Mesenchymal stem cell (in vitro differentiated cells and primary cell): ENCODE measurements at regions not wholly inside any gene's neighbourhood (a gene's known extent, or its start where the extent isn't known, plus 50 kb on each side); places are given as distances from the start of the nearest gene placed in this dataset.
"Not testable (repeated sequence)": the region's sequence is repeated elsewhere in the genome, so short reads cannot be mapped to it uniquely, and the experiment has no call there.

Experiments
- DNase-seq: peaks from one replicate; pipeline ENCODE4 v3.0.0-alpha.2; 2013
- H2AFZ ChIP-seq: one replicate; pipeline ENCODE4 v1.6.1; 2013; ENCODE audit warnings: low read depth, mild to moderate bottlenecking, control low read depth, inconsistent platforms, low read length, moderate library complexity
- H2AK5ac ChIP-seq: 2 replicates; pipeline ENCODE4 v1.6.1; 2013; ENCODE audit warnings: low read length, moderate library complexity, mild to moderate bottlenecking, inconsistent platforms; ENCODE audit not compliant: severe bottlenecking
- H2BK120ac ChIP-seq: one replicate; pipeline ENCODE4 v1.6.1; 2013; ENCODE audit warnings: low read depth, mild to moderate bottlenecking, inconsistent platforms, low read length, moderate library complexity
- H2BK12ac ChIP-seq, 2 experiments: one replicate each; pipeline ENCODE4 v1.6.1; 2013; ENCODE audit warnings: inconsistent platforms in 2 of 2, low read length in 2 of 2, mild to moderate bottlenecking in 2 of 2, moderate library complexity in 2 of 2, control low read depth in 1 of 2
- H2BK15ac ChIP-seq: one replicate; pipeline ENCODE4 v1.6.1; 2013; ENCODE audit warnings: mild to moderate bottlenecking, low read depth, inconsistent platforms; ENCODE audit not compliant: poor library complexity, severe bottlenecking
- H2BK5ac ChIP-seq: 2 replicates; pipeline ENCODE4 v1.6.1; 2013; ENCODE audit warnings: low read depth, mild to moderate bottlenecking, low read length, control low read depth, inconsistent platforms; ENCODE audit not compliant: poor library complexity, severe bottlenecking
- H3K14ac ChIP-seq, 2 experiments: one replicate each; pipeline ENCODE4 v1.6.1; 2013; ENCODE audit warnings: inconsistent platforms in 2 of 2, low read length in 2 of 2, control low read depth in 1 of 2, mild to moderate bottlenecking in 1 of 2, moderate library complexity in 1 of 2
- H3K18ac ChIP-seq, 2 experiments: one replicate each; pipeline ENCODE4 v1.6.1; 2013; ENCODE audit warnings: inconsistent platforms in 2 of 2, low read length in 2 of 2, control low read depth in 1 of 2, low read depth in 1 of 2, mild to moderate bottlenecking in 1 of 2
- H3K23ac ChIP-seq, 2 experiments: one replicate each; pipeline ENCODE4 v1.6.1; 2013; ENCODE audit warnings: inconsistent platforms in 2 of 2, low read length in 2 of 2, mild to moderate bottlenecking in 2 of 2, moderate library complexity in 2 of 2, control low read depth in 1 of 2
- H3K27ac ChIP-seq: 2 replicates; pipeline ENCODE4 v1.5.1; 2013; ENCODE audit warnings: mild to moderate bottlenecking, moderate library complexity, low read length, control low read depth, inconsistent platforms; ENCODE audit not compliant: poor library complexity, severe bottlenecking
- H3K27me3 ChIP-seq, 2 experiments: 2 replicates each; pipeline versions ENCODE4 v1.6.1 to v1.7.0; 2013; ENCODE audit warnings: low read length in 2 of 2, mild to moderate bottlenecking in 2 of 2, moderate library complexity in 2 of 2, control low read depth in 1 of 2, inconsistent platforms in 1 of 2; ENCODE audit not compliant: control insufficient read depth in 1 of 2, insufficient read depth in 1 of 2
- H3K36me3 ChIP-seq, 2 experiments: 2 replicates each; pipeline versions ENCODE4 v1.6.1 to v1.7.0; 2013; ENCODE audit warnings: low read length in 2 of 2, control low read depth in 1 of 2, inconsistent platforms in 1 of 2, low read depth in 1 of 2, mild to moderate bottlenecking in 1 of 2; ENCODE audit not compliant: insufficient read depth in 2 of 2, control insufficient read depth in 1 of 2
- H3K4ac ChIP-seq, 2 experiments: one replicate each; pipeline ENCODE4 v1.6.1; 2013; ENCODE audit warnings: inconsistent platforms in 2 of 2, low read length in 2 of 2, mild to moderate bottlenecking in 2 of 2, moderate library complexity in 2 of 2, control low read depth in 1 of 2, low read depth in 1 of 2
- H3K4me1 ChIP-seq: 2 replicates; pipeline ENCODE4 v1.6.1; 2013; ENCODE audit warnings: low read depth, low read length, control low read depth; ENCODE audit not compliant: control insufficient read depth, insufficient read depth
- H3K4me2 ChIP-seq: 2 replicates; pipeline ENCODE4 v1.6.1; 2013; ENCODE audit warnings: low read length, mild to moderate bottlenecking, inconsistent platforms; ENCODE audit not compliant: poor library complexity, severe bottlenecking
- H3K4me3 ChIP-seq, 2 experiments: 2 replicates each; pipeline versions ENCODE4 v1.5.1 to v1.7.0; 2013; ENCODE audit warnings: low read length in 2 of 2, mild to moderate bottlenecking in 2 of 2, control low read depth in 1 of 2, low read depth in 1 of 2; ENCODE audit not compliant: insufficient read depth in 1 of 2
- H3K79me1 ChIP-seq: replicated peaks from 2 replicates; pipeline ENCODE4 v1.6.1; 2013; ENCODE audit warnings: mild to moderate bottlenecking, control low read depth, low read length, inconsistent platforms; ENCODE audit not compliant: poor library complexity, severe bottlenecking
- H3K9ac ChIP-seq: 2 replicates; pipeline ENCODE4 v1.7.0; 2013; ENCODE audit warnings: mild to moderate bottlenecking, low read length, moderate library complexity
- H3K9me3 ChIP-seq: 2 replicates; pipeline ENCODE4 v1.7.0; 2013; ENCODE audit warnings: mild to moderate bottlenecking, low read length; ENCODE audit not compliant: control insufficient read depth
- H4K8ac ChIP-seq: one replicate; pipeline ENCODE4 v1.6.1; 2013; ENCODE audit warnings: inconsistent platforms, mild to moderate bottlenecking, low read length, moderate library complexity
- H4K91ac ChIP-seq: one replicate; pipeline ENCODE4 v1.6.1; 2013; ENCODE audit warnings: mild to moderate bottlenecking, low read length, inconsistent platforms
- WGBS: methylation state at CpG from one replicate; pipeline ENCODE4 v1.1.7; 2013; ENCODE audit warnings: mixed read lengths; 5-methylcytosine and 5-hydroxymethylcytosine counted together

DNA sequence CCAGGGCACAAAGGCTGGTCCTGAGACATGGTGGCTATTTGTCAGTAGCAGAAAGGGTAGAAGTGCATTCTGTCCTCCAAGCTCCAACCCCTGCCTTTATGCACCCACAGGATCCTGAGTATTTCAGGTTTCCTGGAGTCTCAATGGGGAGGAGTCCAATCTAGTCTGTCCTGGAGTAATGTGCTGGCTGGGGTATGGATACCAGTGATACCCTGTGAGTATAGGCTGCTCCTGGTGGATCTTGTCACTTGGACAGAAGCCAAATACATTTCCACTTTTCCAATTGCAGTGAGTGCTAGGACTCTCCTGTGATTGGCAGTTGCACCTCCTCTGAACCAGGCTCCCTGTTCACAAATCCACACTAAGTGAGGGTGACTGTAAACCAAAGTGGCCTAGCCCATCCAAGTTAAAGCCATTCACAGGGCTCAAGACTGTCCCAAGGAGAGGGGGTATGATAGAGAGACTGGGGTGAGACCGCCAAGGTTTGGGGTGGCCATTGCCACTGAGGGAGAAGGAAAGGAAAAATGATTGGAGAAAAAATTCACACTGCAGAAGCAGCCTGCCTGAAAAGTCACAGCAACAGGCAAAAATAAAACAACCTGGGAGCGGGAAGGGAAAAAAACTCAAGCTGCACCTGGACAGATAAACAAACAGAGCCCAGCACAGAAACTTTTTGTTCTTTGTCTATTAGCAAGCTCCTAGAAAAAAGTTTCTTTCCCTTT, 163.4 kb upstream of the ETV3 start:
- no peak overlapping the region for H2AK5ac ChIP-seq
- no peak overlapping the region for H3K4me2 ChIP-seq
- H3K79me1 ChIP-seq: no peaks in the 10 kb centered on the region
- no peak overlapping the region for H3K18ac ChIP-seq
- H3K27me3 ChIP-seq: peaks cover 0 to 3% of the 10 kb centered on the region in 2 experiments
- H4K91ac ChIP-seq: no peak overlapping the region
- H3K36me3 ChIP-seq: no peaks in the 10 kb centered on the region
- no peak overlapping the region for H4K8ac ChIP-seq
- H2BK120ac ChIP-seq: no peak overlapping the region
- H2BK5ac ChIP-seq: no peak overlapping the region
- H3K9me3 ChIP-seq: no peaks in the 10 kb centered on the region
- no peak overlapping the region for H3K14ac ChIP-seq
- no peak overlapping the region for H2BK15ac ChIP-seq
- no peak overlapping the region for H2AFZ ChIP-seq
- DNase-seq: no peak
- H3K4me3 ChIP-seq: no peak overlapping the region
- H3K4me1 ChIP-seq: no peaks in the 10 kb centered on the region
- H3K27ac ChIP-seq: no peak overlapping the region
- WGBS: 74% methylated on average over 2 of the region's 2 CpGs
- H3K9ac ChIP-seq: no peak overlapping the region
- H3K23ac ChIP-seq: no peak overlapping the region
- H3K4ac ChIP-seq: no peak overlapping the region
- no peak overlapping the region for H2BK12ac ChIP-seq

DNA sequence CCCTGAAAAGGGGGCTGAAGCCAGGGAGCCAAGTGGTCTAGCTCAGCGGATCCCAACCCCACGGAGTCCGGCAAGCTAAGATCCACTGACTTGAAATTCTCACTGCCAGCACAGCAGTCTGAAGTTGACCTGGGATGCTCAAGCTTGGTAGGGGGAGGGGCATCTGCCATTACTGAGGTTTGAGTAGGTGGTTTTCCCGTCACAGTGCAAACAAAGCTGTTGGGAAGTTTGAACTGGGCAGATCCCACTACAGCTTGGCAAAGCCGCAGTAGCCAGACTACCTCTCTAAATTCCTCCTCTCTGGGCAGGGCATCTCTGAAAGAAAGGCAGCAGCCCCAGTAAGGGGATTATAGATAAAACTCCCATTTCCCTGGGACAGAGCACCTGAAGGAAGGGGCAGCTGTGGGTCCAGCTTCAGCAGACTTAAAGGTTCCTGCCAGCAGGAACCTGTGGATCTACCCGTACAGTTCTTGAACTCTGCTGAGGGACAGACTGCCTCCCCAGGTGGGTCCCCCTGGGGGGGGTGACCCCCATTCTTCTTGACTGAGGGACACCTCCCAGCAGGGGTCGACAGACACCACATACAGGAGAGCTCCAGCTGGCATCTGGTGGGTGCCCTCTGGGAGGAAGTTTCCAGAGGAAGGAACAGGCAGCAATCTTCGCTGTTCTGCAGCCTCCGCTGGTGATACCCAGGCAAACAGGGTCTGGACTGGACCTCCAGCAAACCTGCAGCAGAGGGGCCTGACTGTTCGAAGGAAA, 156.4 kb upstream of the ETV3 start:
- not testable (repeated sequence) for DNase-seq, H3K36me3 ChIP-seq, H2BK15ac ChIP-seq, H2BK12ac ChIP-seq, H3K4me2 ChIP-seq, H2BK120ac ChIP-seq, H3K79me1 ChIP-seq, H3K4me1 ChIP-seq, H3K4ac ChIP-seq, H3K18ac ChIP-seq, H4K91ac ChIP-seq, H4K8ac ChIP-seq, H2AK5ac ChIP-seq, H3K14ac ChIP-seq, H2AFZ ChIP-seq, H3K9me3 ChIP-seq, H2BK5ac ChIP-seq, H3K4me3 ChIP-seq, H3K9ac ChIP-seq, H3K27ac ChIP-seq, H3K23ac ChIP-seq
- peaks cover 0 to 23% of the 10 kb centered on the region in 2 experiments for H3K27me3 ChIP-seq
- 87% methylated on average over 10 of the region's 10 CpGs for WGBS

DNA sequence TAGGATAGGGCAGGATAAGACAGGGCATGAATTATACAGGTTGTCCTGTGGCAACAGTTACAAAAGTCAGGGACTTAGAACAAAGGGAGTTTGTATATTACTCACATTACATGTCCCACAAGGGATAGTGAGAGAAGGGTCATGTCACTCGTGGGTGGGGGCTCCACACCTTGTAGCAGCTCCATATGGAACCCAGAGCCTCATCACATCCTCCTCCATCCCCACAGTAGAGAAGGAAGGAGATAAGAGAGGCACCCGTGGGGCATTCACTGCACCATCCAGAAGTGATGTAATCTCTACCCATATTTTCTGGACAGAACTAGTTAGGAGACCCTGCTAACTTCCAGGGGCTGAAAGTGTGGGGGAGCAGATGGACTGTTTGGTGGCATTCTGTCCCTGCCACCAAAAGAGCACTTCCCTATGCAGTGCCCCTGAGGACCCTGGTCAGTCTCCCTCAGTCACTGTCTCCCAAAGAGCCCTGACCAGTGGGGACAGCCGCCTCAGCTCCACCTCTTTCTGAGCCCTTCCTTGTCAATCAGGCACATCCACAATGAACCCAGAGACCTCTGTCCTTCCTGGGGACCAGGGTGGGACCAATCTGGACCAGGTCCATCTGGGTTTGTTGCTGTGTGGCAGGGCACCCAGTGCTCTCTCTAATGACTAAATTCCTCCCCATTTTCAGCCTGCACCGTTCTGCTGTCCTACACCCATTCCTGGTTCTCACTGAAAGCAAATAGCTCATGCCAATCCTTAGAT, 154.8 kb upstream of the ETV3 start:
- Histone ChIP-seq H2BK15ac (no peak overlapping the region), H4K91ac (no peak overlapping the region), H3K27ac (no peak overlapping the region), H2BK12ac (no peak overlapping the region), H3K9me3 (no peaks in the 10 kb centered on the region), H3K4me1 (no peaks in the 10 kb centered on the region), H2AK5ac (no peak overlapping the region), H3K4me2 (no peak overlapping the region), H2AFZ (no peak overlapping the region), H4K8ac (no peak overlapping the region), H3K9ac (no peak overlapping the region), H3K23ac (no peak overlapping the region), H3K18ac (no peak overlapping the region), H3K79me1 (no peaks in the 10 kb centered on the region), H3K14ac (no peak overlapping the region), H2BK5ac (no peak overlapping the region), H3K27me3 (peaks cover 3 to 30% of the 10 kb centered on the region in 2 experiments), H3K4me3 (no peak overlapping the region), H2BK120ac (no peak overlapping the region), H3K36me3 (no peaks in the 10 kb centered on the region), H3K4ac (no peak overlapping the region)
- no peak for DNase-seq
- WGBS: 81% methylated on average over 2 of the region's 4 CpGs

DNA sequence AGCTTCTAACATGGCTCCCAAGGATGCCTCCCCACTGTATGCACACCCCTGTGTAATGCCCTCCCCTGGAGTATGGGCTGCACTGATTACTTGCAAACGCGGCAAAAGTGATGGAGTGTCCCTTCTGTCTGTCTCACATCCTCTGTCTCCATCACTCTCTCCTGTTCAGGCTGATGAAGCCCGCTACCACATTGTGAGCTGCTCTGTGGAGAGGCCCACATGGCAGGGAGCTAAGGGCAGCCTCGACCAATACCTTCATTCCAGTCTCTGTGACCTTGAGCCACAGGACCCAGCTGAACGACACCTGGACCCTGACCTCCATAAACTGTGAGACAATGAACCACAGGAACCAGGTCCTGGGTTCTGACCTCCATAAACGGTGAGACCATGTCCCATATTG, 154.1 kb upstream of the ETV3 start:
- Histone ChIP-seq H3K4me2 (no peak overlapping the region), H3K4ac (no peak overlapping the region), H4K91ac (no peak overlapping the region), H3K4me3 (no peak overlapping the region), H3K18ac (no peak overlapping the region), H2AFZ (no peak overlapping the region), H3K27ac (no peak overlapping the region), H2BK15ac (no peak overlapping the region), H2AK5ac (no peak overlapping the region), H3K79me1 (no peaks in the 10 kb centered on the region), H3K36me3 (no peaks in the 10 kb centered on the region), H2BK120ac (no peak overlapping the region), H3K9me3 (no peaks in the 10 kb centered on the region), H3K23ac (no peak overlapping the region), H3K27me3 (peaks cover 3 to 33% of the 10 kb centered on the region in 2 experiments), H4K8ac (no peak overlapping the region), H3K9ac (no peak overlapping the region), H3K4me1 (no peaks in the 10 kb centered on the region), H3K14ac (peak overlapping the region in 1 of 2 experiments; percentile 39), H2BK5ac (no peak overlapping the region), H2BK12ac (no peak overlapping the region)
- no peak for DNase-seq
- WGBS: 64% methylated on average over 6 of the region's 6 CpGs
